ENCODE measurements at regions not wholly inside any gene's neighbourhood (a gene's known extent, or its start where the extent isn't known, plus 50 kb on each side); places are given as distances from the start of the nearest gene placed in this dataset.
"Not testable (repeated sequence)": the region's sequence is repeated elsewhere in the genome, so short reads cannot be mapped to it uniquely, and the experiment has no call there.

DNA sequence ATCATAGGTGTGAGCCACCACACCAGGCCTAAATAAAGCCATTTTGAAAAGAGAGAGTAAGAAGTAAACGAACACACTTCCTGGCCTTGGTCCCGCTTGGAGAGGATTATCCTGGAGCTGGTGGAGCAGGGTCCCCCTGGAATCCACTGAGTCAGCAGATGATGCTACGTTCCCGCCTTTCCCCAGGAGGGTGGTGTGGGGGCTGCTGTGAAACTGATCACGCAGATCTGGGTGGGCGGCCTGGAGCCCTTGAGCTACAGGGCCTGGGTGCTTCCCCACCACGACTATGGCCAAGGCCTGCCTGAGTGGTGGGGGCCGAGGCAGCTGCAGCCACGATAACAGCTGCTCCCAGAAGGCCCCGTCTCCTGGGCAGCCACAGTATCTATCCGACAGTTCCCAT lies 407.4 kb upstream of the ZNF722 start:
- H3K4ac ChIP-seq (replicated peaks; ENCODE audit: insufficient read length, low read depth, low read length); FAIRE-seq; H3K27ac ChIP-seq (ENCODE audit: low read depth, low read length); H3K56ac ChIP-seq (replicated peaks; ENCODE audit: insufficient read length, low read depth, low read length); H3K4me3 ChIP-seq (ENCODE audit: extremely low read depth in 1 of 4, insufficient read depth in 2 of 4, low read depth in 3 of 4, low read length in 4 of 4); H4K91ac ChIP-seq (replicated peaks; ENCODE audit: insufficient read length, low read length); H2BK20ac ChIP-seq (ENCODE audit: low read length); H3K14ac ChIP-seq (ENCODE audit: insufficient read length); H3K9ac ChIP-seq (replicated peaks in 1 of 4; ENCODE audit: extremely low read depth in 1 of 4, low read depth in 3 of 4, low read length in 3 of 4); H3K18ac ChIP-seq (ENCODE audit: extremely low read depth, low read length); H2BK12ac ChIP-seq (ENCODE audit: low read depth, low read length); CTCF ChIA-PET (ENCODE audit: partially characterized antibody); H3K9me3 ChIP-seq (ENCODE audit: insufficient read depth in 2 of 2, low read depth in 1 of 2, low read length in 1 of 2); H4K20me1 ChIP-seq (replicated peaks in 1 of 2; ENCODE audit: control insufficient read depth in 1 of 2, insufficient read depth in 2 of 2, low read length in 2 of 2); H3K79me1 ChIP-seq (ENCODE audit: low read depth, low read length); H3K4me2 ChIP-seq (ENCODE audit: insufficient read depth in 1 of 2, low read depth in 2 of 2, low read length in 2 of 2); H3K36me3 ChIP-seq (ENCODE audit: control insufficient read depth in 2 of 4, insufficient read depth in 4 of 4, low read length in 3 of 4); H3K4me1 ChIP-seq (replicated peaks in 1 of 4; ENCODE audit: control insufficient read depth in 3 of 4, insufficient read depth in 4 of 4, low read length in 3 of 4); H4K5ac ChIP-seq (ENCODE audit: insufficient read length, low read depth, low read length); H2BK5ac ChIP-seq (ENCODE audit: low read depth, low read length); H2AK5ac ChIP-seq (ENCODE audit: low read depth, low read length); H4K8ac ChIP-seq (ENCODE audit: extremely low read depth, insufficient read depth, low read length); DNase-seq (ENCODE audit: low read depth in 1 of 2, low spot score in 2 of 2); H2AFZ ChIP-seq (ENCODE audit: low read length); H3K23ac ChIP-seq (ENCODE audit: insufficient read length); POLR2A ChIA-PET (ENCODE audit: partially characterized antibody); H2BK120ac ChIP-seq (replicated peaks; ENCODE audit: low read depth, low read length); H3K23me2 ChIP-seq (ENCODE audit: low read depth, low read length); H3K27me3 ChIP-seq (replicated peaks in 1 of 4; ENCODE audit: control insufficient read depth in 3 of 4, extremely low read depth in 1 of 4, insufficient read depth in 3 of 4, low read length in 3 of 4); H2BK15ac ChIP-seq (ENCODE audit: low read length); H3K79me2 ChIP-seq (ENCODE audit: control insufficient read depth in 1 of 2, insufficient read depth in 2 of 2, low read length in 2 of 2): not testable (repeated sequence)
- 100% methylated on average over 1 of the region's 11 CpGs; no CpG with 5 or more reads in 1 of the 2 experiments for WGBS, 2 experiments (ENCODE audit: extremely low coverage in 1 of 2, insufficient coverage in 1 of 2, insufficient read length in 1 of 2, insufficient replicate concordance in 2 of 2, low coverage in 1 of 2, low lambda C conversion rate in 2 of 2, missing lambda C conversion rate in 1 of 2)

DNA sequence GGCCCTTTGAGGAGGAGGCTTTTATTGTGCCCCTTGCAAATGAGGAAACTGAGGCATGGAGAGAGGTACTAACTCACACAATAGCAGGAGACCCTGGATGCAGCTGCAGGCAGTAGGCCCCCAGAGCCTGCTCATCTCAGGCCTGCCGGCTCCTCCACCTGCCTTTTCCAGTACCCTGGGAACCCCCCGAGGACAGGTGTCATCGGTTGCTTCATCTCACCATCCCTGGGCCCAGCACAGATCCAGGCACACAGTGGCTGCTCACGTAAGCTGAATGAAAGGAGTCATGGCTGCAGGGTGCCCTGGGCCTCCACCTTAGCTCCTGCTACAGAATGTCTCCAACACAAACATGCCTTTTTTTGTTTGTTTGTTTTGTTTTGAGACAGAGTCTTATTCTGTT lies 394.8 kb upstream of the ZNF722 start:
- H4K5ac ChIP-seq (ENCODE audit: insufficient read length, low read depth, low read length); H3K23ac ChIP-seq (ENCODE audit: insufficient read length); H3K79me2 ChIP-seq (ENCODE audit: control insufficient read depth in 1 of 2, insufficient read depth in 2 of 2, low read length in 2 of 2); H2BK5ac ChIP-seq (ENCODE audit: low read depth, low read length); H4K8ac ChIP-seq (ENCODE audit: extremely low read depth, insufficient read depth, low read length); H2BK12ac ChIP-seq (ENCODE audit: low read depth, low read length); H2BK20ac ChIP-seq (ENCODE audit: low read length); H3K27ac ChIP-seq (ENCODE audit: low read depth, low read length); POLR2A ChIA-PET (ENCODE audit: partially characterized antibody); H3K27me3 ChIP-seq (replicated peaks in 1 of 4; ENCODE audit: control insufficient read depth in 3 of 4, extremely low read depth in 1 of 4, insufficient read depth in 3 of 4, low read length in 3 of 4); H3K56ac ChIP-seq (replicated peaks; ENCODE audit: insufficient read length, low read depth, low read length); H3K79me1 ChIP-seq (ENCODE audit: low read depth, low read length); H3K36me3 ChIP-seq (ENCODE audit: control insufficient read depth in 2 of 4, insufficient read depth in 4 of 4, low read length in 3 of 4); H4K20me1 ChIP-seq (replicated peaks in 1 of 2; ENCODE audit: control insufficient read depth in 1 of 2, insufficient read depth in 2 of 2, low read length in 2 of 2); CTCF ChIA-PET (ENCODE audit: partially characterized antibody); H2AK5ac ChIP-seq (ENCODE audit: low read depth, low read length); H3K18ac ChIP-seq (ENCODE audit: extremely low read depth, low read length); H3K4me3 ChIP-seq (ENCODE audit: extremely low read depth in 1 of 4, insufficient read depth in 2 of 4, low read depth in 3 of 4, low read length in 4 of 4); H3K9me3 ChIP-seq (ENCODE audit: insufficient read depth in 2 of 2, low read depth in 1 of 2, low read length in 1 of 2); H3K4ac ChIP-seq (replicated peaks; ENCODE audit: insufficient read length, low read depth, low read length); H3K23me2 ChIP-seq (ENCODE audit: low read depth, low read length); H4K91ac ChIP-seq (replicated peaks; ENCODE audit: insufficient read length, low read length); FAIRE-seq; H2AFZ ChIP-seq (ENCODE audit: low read length); H2BK15ac ChIP-seq (ENCODE audit: low read length); H3K4me2 ChIP-seq (ENCODE audit: insufficient read depth in 1 of 2, low read depth in 2 of 2, low read length in 2 of 2); H3K4me1 ChIP-seq (replicated peaks in 1 of 4; ENCODE audit: control insufficient read depth in 3 of 4, insufficient read depth in 4 of 4, low read length in 3 of 4); DNase-seq (ENCODE audit: low read depth in 1 of 2, low spot score in 2 of 2); H3K9ac ChIP-seq (replicated peaks in 1 of 4; ENCODE audit: extremely low read depth in 1 of 4, low read depth in 3 of 4, low read length in 3 of 4); H3K14ac ChIP-seq (ENCODE audit: insufficient read length); H2BK120ac ChIP-seq (replicated peaks; ENCODE audit: low read depth, low read length): not testable (repeated sequence)
- 50% methylated on average over 2 of the region's 4 CpGs; no CpG with 5 or more reads in 1 of the 2 experiments for WGBS, 2 experiments (ENCODE audit: extremely low coverage in 1 of 2, insufficient coverage in 1 of 2, insufficient read length in 1 of 2, insufficient replicate concordance in 2 of 2, low coverage in 1 of 2, low lambda C conversion rate in 2 of 2, missing lambda C conversion rate in 1 of 2)
